ENCODE measurements at regions not wholly inside any gene's neighbourhood (a gene's known extent, or its start where the extent isn't known, plus 50 kb on each side); places are given as distances from the start of the nearest gene placed in this dataset.

- TF ChIP-seq CTCF (IDR thresholded peaks at IDR 0.05; ENCODE audit: insufficient read depth, low read depth, low read length), result no peak
- no peak for TF ChIP-seq EZH2 (IDR thresholded peaks at IDR 0.05; ENCODE audit: insufficient read depth, low read length)
Observed at GRCh38 chr20:12786276-12786675, 222.5 kb upstream of the SPTLC3 start.
